GM13977 (cell line): ENCODE measurements at regions not wholly inside any gene's neighbourhood (a gene's known extent, or its start where the extent isn't known, plus 50 kb on each side); places are given as distances from the start of the nearest gene placed in this dataset.

Experiments
- DNase-seq: peaks from one replicate; pipeline ENCODE4 v3.0.0; 2012; ENCODE audit warnings: low spot score
- CTCF ChIP-seq: IDR thresholded peaks from 2 replicates; pipeline ENCODE4 v1.5.1; 2012; ENCODE audit warnings: mild to moderate bottlenecking, control low read depth; ENCODE audit not compliant: insufficient read depth; ENCODE audit errors: extremely low read depth, missing control alignments
- in situ Hi-C: fragments of 300-500 bp; cut with MboI; formaldehyde crosslinking; loops from one replicate; pipeline ENCODE4 v1.12.0; 2022; ENCODE audit warnings: low sequenced_read_pairs, low pct_unique_long_range_greater_than_20kb, mixed read lengths, inconsistent platforms; ENCODE audit not compliant: unreplicated experiment

- in situ Hi-C loops = no loop called here
- DNase-seq = no peak
- no peak for TF ChIP-seq CTCF
These were observed 419.0 kb upstream of the FBXO33 start for GRCh38 chr14:39851202-39851601.

- in situ Hi-C loops = no loop called here
- DNase-seq = no peak
- TF ChIP-seq CTCF = no peak
These were observed 415.6 kb upstream of the FBXO33 start for GRCh38 chr14:39847852-39848251.

- DNase-seq = no peak
- no peak for TF ChIP-seq CTCF
- in situ Hi-C loops = no loop called here
These were observed 415.0 kb upstream of the FBXO33 start for GRCh38 chr14:39847194-39847593.

- no peak for DNase-seq
- in situ Hi-C loops = no loop called here
- no peak for TF ChIP-seq CTCF
These were observed 411.6 kb upstream of the FBXO33 start for GRCh38 chr14:39843881-39844280.

GRCh38 chr14:39841088-39841487, 408.9 kb upstream of the FBXO33 start:
- no peak for DNase-seq
- in situ Hi-C loops = no loop called here
- TF ChIP-seq CTCF = no peak

GRCh38 chr14:39827901-39828655, 395.8 kb upstream of the FBXO33 start:
- DNase-seq = peak; percentile 54
- no peak for TF ChIP-seq CTCF
- in situ Hi-C loops = no loop called here
